ENCODE measurements at regions not wholly inside any gene's neighbourhood (a gene's known extent, or its start where the extent isn't known, plus 50 kb on each side); places are given as distances from the start of the nearest gene placed in this dataset.
"Not testable (repeated sequence)": the region's sequence is repeated elsewhere in the genome, so short reads cannot be mapped to it uniquely, and the experiment has no call there.

DNA sequence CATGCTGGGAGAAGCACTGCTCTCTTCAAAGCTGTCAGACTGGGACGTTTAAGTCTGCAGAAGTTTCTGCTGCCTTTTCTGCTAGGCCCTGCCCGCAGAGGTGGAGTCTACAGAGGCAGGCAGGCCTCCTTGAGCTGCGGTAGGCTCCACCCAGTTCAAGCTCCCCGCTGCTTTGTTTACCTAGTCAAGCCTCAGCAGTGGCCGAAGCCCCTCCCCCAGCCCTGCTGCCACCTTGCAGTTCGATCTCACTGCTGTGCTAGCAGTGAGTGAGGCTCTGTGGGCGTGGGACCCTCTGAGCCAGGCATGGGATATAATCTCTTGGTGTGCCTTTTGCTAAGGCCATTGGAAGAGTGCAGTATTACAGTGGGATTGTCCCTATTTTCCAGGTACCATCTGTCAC, 1540.5 kb downstream of the MAT2B start:
- DNase-seq, result not testable (repeated sequence)

- DNase-seq, result no peak
These were observed 1550.1 kb downstream of the MAT2B start for GRCh38 chr5:165055476-165055875.

DNA sequence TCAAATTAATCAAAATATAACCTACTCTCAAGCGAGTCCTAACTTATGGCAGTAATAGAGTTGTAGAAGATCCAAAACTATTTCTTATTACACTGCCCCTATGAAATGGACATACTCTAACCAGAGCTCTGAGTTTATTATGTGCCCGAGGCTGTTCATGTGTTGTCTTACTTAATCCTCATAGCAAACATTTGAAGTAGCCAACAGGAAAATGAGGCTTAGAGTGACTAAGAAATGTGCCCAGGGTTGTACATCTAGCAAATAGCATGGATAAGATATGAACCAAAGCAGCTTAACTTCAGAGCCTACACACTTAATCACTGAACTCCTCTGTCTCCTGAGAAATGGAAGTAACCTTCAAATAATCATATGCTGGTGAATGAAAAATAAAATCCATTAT, 1551.7 kb downstream of the MAT2B start:
- no peak for DNase-seq

DNA sequence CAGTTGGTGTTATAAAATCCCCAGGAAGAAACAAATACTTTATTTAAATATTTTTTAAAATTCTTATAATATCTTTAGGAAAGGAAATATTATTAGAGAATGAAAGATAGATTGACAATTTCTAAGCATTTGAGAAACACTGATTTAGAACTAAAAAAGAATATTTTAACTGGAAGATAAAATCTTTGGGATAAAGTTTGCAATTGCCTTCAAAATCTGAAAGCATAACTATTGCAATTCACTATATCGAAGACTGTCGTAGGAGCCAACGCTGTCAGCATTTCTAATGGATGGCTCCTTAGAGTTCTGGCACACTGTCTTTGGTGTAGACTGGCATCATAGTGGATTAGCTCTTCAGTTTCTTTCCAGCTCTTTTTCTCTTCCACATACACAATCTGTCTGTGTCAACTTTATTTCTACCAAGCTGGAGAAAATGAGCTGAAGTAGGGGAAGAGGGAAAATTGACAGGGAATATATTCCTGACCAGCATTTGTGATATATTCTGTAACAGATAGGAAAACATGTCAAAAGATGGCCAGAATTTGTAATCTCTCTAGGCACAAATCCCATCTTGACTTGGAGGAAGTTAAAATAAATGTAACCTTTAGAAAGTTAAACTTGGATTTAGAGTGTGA, 1561.4 kb downstream of the MAT2B start:
- no peak for DNase-seq

DNA sequence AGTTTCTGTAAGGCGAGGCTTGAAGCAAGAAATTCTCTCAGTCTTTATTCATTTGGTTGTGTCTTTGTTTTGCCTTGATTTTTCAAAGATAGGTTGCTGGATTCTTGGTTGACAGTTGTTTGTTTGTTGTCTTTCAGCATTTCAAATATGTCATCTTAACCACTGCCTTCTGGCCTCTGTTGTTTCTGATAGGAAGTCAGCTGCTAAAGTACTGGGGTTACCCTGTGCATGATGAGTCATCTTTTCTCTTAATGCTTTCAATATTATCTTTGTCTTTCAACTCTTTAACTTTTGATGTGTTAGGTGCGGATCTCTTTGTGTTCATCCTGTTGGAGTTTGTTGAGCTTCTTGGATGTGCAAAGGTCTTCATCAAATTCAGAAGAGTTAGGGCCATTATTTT, 1571.3 kb downstream of the MAT2B start:
- no peak for DNase-seq

- no peak for DNase-seq
These were observed 1574.0 kb downstream of the MAT2B start for GRCh38 chr5:165079389-165079788.

DNA sequence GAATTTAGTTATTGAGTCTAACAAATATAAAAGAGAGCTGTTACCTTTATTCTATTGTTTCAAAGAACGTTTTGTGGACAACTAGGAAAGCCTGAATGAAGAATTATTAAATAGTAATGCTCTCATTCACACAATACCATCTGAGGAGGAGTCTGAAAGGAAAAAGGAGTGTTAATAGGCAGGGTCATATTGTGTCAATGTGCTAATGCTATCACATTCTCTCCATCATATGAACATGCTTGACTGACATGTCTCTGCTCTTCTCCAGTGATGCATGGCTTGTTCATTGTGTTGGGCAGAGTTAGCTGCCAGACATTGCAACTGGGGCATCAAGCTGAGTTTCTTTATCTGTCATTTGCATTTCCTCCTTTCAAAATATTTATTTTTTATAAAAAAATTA, 1578.0 kb downstream of the MAT2B start:
- no peak for DNase-seq

- DNase-seq, result no peak
These were observed 1581.0 kb downstream of the MAT2B start for GRCh38 chr5:165086465-165086864.

DNA sequence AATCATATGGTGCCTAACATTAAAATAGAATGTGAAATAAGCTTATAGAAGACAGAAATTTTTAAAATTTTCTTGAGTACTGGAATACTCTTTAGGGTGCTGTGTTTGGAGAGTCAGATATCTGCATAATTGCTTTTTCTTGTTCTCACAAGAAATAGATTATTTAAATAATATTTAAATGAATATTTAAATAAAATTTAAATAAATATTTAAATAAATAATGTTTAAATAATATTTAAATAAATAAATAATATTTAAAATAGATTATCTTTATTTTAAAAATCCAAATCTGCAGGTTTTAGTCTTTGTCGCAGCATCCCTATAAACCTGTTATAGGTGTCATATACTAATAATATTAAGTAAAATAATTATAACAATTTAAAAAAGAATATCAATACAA, 1589.4 kb downstream of the MAT2B start:
- DNase-seq, result no peak

- no peak for DNase-seq
These were observed 1596.3 kb downstream of the MAT2B start for GRCh38 chr5:165101709-165102108.

- DNase-seq, result no peak
These were observed 1599.2 kb downstream of the MAT2B start for GRCh38 chr5:165104611-165105010.

DNA sequence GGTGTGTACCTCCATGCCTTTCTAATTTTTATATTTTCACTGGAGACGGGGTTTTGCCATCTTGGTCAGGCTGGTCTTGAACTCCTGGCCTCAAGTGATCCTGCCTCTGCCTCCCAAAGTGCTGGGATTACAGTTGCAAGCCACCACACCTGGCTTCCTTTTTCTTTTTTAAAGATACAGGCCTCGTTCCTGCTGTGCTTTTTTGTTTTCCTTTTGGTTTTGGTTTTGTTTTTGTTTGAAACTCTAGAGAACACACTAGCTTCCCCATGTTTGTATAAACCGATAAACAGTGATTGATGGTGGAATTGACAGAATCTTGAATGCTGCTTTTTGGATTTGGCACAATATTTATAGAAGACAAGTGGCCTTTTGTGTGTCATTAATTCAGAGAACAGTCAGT, 1603.4 kb downstream of the MAT2B start:
- no peak for DNase-seq

GRCh38 chr5:165119175-165119574, 1613.8 kb downstream of the MAT2B start:
- DNase-seq, result no peak

- DNase-seq, result no peak
These were observed 1621.2 kb downstream of the MAT2B start for GRCh38 chr5:165126598-165126997.

DNA sequence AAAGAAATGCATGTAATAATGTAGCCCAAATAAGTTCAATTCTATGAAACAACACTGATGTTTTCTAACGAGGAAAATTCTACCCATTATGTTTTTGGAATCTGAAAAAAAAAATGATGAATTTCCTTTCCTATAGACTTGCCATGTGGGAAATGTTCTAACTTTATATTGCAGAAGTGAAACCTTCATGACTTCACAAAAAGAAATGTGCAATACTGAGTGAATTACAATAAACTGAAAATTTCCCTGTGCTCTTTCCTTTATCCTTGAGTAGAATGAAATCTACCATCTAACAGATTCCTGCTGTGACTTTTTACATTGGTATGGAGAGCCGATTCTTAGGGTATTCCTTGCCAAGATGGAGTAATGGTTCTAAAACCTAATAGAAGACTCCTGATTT, 1622.5 kb downstream of the MAT2B start:
- no peak for DNase-seq

- DNase-seq, result no peak
These were observed 1625.2 kb downstream of the MAT2B start for GRCh38 chr5:165130656-165131055.

DNA sequence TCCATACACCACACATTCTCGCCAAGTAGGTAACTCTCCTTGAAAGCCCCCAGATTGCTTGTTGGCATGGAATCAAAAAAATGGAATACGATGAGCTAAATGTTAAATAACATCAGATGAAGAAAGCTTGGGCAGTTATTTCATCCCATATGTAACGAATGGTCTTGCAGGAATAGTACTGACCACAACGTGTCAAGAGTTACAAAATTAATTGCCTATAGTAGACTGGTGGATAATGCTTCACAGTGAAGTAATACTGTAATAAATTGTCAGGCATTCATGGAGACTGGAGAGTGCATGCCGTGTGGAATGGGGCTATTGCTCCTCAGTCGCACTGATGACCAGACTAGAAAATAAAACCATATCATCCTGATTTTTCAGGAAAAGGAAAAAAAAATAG, 1628.7 kb downstream of the MAT2B start:
- DNase-seq, result no peak

DNA sequence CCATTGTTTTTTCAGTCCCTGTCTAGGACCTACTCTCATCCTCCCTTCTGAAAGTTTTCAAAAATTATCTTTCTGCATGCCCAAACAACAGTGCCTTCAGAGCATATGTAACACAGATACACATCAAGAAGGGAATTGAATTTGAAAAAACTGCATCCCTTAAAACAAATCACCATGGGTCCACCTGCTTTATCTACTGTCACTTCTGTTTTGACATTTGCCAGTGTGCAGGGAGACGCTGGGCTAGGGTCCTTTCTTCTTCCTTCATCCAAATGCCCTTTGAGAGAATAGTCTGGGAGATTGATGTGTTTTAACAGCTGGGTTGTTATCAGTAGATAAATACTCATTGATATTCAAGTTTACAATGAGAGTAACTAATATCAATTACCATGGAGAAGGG, 1630.1 kb downstream of the MAT2B start:
- DNase-seq, result no peak

- DNase-seq, result no peak
These were observed 1632.3 kb downstream of the MAT2B start for GRCh38 chr5:165137701-165138100.

- no peak for DNase-seq
These were observed 1632.8 kb downstream of the MAT2B start for GRCh38 chr5:165138236-165138635.

DNA sequence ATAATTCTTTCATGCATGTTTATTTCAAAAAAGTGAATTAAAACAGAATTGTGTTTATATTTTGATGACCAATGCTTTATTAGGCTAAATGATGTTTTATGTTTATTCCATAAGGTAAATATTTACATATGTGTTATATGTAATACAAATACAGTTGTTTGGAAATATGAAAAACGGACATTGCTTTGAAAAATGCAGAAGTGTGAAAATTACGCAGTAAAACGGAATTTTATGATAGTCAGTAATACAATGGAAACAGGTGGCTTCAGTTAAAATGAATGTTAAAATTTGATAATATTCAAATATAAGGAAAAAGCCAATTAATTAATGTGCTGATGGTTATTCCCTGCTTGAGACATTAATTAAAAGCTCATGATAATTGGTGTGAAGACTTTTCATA, 1633.8 kb downstream of the MAT2B start:
- DNase-seq, result no peak

DNA sequence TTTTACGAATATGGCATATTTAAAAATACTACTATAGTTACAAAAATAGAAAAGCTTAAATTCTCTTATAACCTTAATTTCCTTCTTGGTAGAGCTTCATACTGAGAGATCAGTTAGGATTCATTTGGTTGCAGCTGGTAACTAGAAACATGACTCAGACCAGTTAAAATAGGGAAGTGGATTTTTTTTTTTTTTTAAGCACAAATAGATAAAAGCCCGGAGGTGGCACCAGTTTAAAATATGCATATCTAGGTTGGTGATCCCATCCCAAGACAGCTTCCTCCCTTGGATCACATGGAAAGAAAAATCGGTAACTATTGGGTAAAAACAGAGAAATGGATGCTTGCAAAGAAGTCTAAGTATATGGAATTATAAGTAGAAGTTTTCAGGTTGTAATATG, 1634.3 kb downstream of the MAT2B start:
- DNase-seq, result no peak

GRCh38 chr5:165143741-165144140, 1638.3 kb downstream of the MAT2B start:
- DNase-seq, result no peak

GRCh38 chr5:165149431-165149830, 1644.0 kb downstream of the MAT2B start:
- DNase-seq, result no peak

DNA sequence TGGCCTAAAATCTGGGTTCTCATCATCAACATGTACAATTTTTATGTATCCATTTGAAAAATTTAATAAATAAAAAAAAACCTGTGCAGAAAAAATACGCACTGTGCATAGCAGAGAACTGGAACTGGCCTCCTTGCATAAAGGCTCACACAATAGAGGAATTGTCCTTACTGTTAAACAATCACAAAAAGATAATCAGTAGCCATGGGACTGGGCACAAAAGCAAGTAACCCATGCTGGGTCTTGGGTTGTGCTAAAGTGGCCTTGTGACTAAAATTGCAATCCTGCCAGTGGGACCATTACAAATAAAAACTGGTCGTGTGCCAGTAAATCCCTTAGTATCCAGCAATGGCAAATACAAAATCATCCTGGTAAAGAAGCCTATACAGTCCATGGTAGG, 1646.6 kb downstream of the MAT2B start:
- no peak for DNase-seq

DNA sequence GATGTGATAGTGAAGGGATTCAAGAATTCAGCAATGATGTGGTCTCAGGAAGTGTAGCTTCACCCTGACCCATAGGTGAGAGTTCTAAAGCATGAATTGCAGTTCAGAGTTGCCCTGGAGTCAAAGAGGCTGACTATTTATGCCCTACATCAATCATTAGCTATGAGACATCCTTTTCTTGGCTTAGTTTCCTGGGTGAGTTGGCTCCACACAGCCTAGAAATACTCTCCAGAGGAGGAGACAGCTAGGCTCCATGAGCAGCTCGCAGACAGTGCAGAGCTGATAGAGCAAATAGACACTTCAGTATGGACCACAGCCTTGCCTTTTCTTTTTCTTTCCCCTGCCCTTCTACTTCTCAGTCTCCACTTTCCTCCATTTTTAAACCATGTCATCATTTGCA, 1651.8 kb downstream of the MAT2B start:
- no peak for DNase-seq

All from DMS 273 treated with DMSO at 0.1 percent for 48 hours (cell line).